Ectodermal cell (in vitro differentiated cells): ENCODE measurements at regions not wholly inside any gene's neighbourhood (a gene's known extent, or its start where the extent isn't known, plus 50 kb on each side); places are given as distances from the start of the nearest gene placed in this dataset.

ENCODE experiments used
- H3K27ac ChIP-seq: 2 replicates; pipeline ENCODE4 v1.7.0; 2013; ENCODE audit warnings: mild to moderate bottlenecking, low read depth, low read length; ENCODE audit not compliant: insufficient read depth, poor library complexity, severe bottlenecking
- H3K27me3 ChIP-seq: 2 replicates; pipeline ENCODE4 v1.7.0; 2013; ENCODE audit warnings: mild to moderate bottlenecking, low read length; ENCODE audit not compliant: insufficient read depth, control insufficient read depth, poor library complexity, severe bottlenecking
- H3K36me3 ChIP-seq: one replicate; pipeline ENCODE4 v1.7.0; 2013; ENCODE audit warnings: low read length; ENCODE audit not compliant: control insufficient read depth, insufficient read depth
- H3K4me1 ChIP-seq: one replicate; pipeline ENCODE4 v1.7.0; 2013; ENCODE audit warnings: low read length; ENCODE audit not compliant: control insufficient read depth, insufficient read depth
- H3K4me3 ChIP-seq: 2 replicates; pipeline ENCODE4 v1.7.0; 2013; ENCODE audit warnings: low read depth, low read length, control low read depth; ENCODE audit not compliant: insufficient read depth
- H3K9me3 ChIP-seq: 2 replicates; pipeline ENCODE4 v1.7.0; 2013; ENCODE audit warnings: mild to moderate bottlenecking, low read length, moderate library complexity; ENCODE audit not compliant: control insufficient read depth
- WGBS, 2 experiments: methylation state at CpG; one replicate each; pipeline ENCODE4 v1.1.7; 2013; ENCODE audit warnings: missing lambda C conversion rate in 2 of 2; 5-methylcytosine and 5-hydroxymethylcytosine counted together

DNA sequence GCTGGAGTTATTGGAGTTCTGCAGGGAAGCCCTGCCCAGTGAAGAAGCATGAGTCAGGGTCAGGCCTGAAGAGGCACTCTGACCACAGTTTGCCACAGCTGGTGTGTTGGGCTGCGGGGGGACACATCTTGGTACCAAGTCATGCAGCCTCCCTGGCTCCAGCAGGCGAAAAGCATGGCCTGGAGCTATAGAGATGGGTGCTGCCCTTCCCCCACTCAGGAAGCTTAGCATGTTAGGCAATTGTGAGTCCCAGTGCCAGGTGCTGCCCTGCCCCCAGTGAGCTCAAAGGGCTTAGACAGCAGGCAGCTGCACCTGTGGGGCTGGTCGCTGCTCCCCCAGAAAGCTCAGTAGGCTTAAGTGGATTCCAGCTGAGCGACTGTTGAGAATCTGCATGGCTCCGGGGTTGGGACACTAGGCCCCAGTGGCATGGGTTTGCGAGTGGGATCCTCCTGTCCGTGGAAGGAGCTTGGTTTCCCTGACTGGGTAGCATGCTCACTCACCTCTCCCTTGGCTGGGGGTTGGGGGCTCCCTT, 755.5 kb downstream of the GLUD2 start:
- Histone ChIP-seq H3K9me3 (no peaks in the 10 kb centered on the region), H3K4me3 (no peak overlapping the region), H3K36me3 (no peaks in the 10 kb centered on the region), H3K27ac (no peak overlapping the region), H3K27me3 (no peaks in the 10 kb centered on the region), H3K4me1 (no peaks in the 10 kb centered on the region)
- 76 to 77% methylated on average over 7 of the region's 7 CpGs for WGBS, 2 experiments

- H3K27me3 ChIP-seq: no peaks in the 10 kb centered on the region
- no peaks in the 10 kb centered on the region for H3K36me3 ChIP-seq
- H3K4me1 ChIP-seq: no peaks in the 10 kb centered on the region
- no peak overlapping the region for H3K4me3 ChIP-seq
- WGBS, 2 experiments: 87 to 93% methylated on average over 2 of the region's 2 CpGs
- no peaks in the 10 kb centered on the region for H3K9me3 ChIP-seq
- H3K27ac ChIP-seq: no peak overlapping the region
These were observed 776.0 kb downstream of the GLUD2 start for GRCh38 chrX:121823406-121823805.

DNA sequence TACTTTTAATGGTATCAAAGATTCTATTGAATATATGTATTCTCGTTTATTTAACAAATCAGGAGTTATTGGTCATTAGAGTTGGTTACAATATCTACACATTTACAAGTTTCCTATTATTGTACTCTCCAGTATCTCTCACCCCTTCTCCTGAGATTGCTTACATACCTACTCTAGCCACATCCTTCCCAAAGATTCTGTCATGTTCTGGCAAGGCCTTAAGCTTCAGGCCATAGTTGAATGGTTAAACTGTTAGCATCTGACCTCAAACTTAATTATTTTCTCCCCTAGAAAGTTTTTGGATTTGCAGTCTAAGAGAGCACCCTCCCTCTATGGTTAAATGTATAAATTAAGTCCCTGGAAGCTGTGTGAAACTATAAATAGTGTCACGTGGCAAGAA, 784.2 kb downstream of the GLUD2 start:
- H3K4me1 ChIP-seq: no peaks in the 10 kb centered on the region
- no peak overlapping the region for H3K4me3 ChIP-seq
- H3K27me3 ChIP-seq: no peaks in the 10 kb centered on the region
- no peak overlapping the region for H3K27ac ChIP-seq
- WGBS, 2 experiments: 100% methylated on average over 1 of the region's 2 CpGs; no CpG with 5 or more reads in 1 of the 2 experiments
- no peaks in the 10 kb centered on the region for H3K36me3 ChIP-seq
- H3K9me3 ChIP-seq: no peaks in the 10 kb centered on the region

GRCh38 chrX:121832446-121832845, 785.0 kb downstream of the GLUD2 start:
- H3K27me3 ChIP-seq: no peaks in the 10 kb centered on the region
- H3K4me1 ChIP-seq: no peaks in the 10 kb centered on the region
- no peak overlapping the region for H3K4me3 ChIP-seq
- 90 to 100% methylated on average over 1 of the region's 1 CpG for WGBS, 2 experiments
- H3K27ac ChIP-seq: no peak overlapping the region
- H3K9me3 ChIP-seq: no peaks in the 10 kb centered on the region
- H3K36me3 ChIP-seq: no peaks in the 10 kb centered on the region

DNA sequence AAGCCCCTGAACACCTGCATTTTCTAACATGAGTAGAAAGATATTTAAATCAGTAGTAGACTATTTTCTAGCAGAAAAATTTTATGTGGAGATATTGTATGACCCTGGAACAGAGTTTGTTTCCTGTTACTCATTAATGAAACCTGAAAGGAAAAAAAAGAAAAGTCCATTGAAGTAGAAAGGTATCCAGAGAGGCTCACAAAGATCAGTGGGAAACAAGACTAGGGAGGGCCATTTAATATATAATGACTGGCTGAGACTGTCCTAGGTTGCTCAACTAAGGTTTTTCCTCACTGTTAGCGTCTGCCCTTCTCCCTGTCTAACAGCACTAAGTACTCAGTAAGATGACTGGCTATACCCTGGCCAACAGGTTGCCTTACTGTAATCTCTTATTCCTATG, 788.6 kb downstream of the GLUD2 start:
- Histone ChIP-seq H3K27ac (no peak overlapping the region), H3K4me3 (no peak overlapping the region)
- 94% methylated on average over 1 of the region's 1 CpG; no CpG with 5 or more reads in 1 of the 2 experiments for WGBS, 2 experiments

GRCh38 chrX:121851033-121851432, 803.6 kb downstream of the GLUD2 start:
- Histone ChIP-seq H3K27me3 (no peaks in the 10 kb centered on the region), H3K36me3 (no peaks in the 10 kb centered on the region), H3K9me3 (no peaks in the 10 kb centered on the region), H3K4me3 (no peak overlapping the region), H3K4me1 (no peaks in the 10 kb centered on the region), H3K27ac (no peak overlapping the region)
- WGBS, 2 experiments: no CpG with 5 or more reads among the region's 2 CpGs

More for the DNA sequence above, 788.6 kb downstream of the GLUD2 start:
- H3K36me3 ChIP-seq: no peaks in the 10 kb centered on the region
- no peaks in the 10 kb centered on the region for H3K9me3 ChIP-seq
- no peaks in the 10 kb centered on the region for H3K27me3 ChIP-seq
- H3K4me1 ChIP-seq: no peaks in the 10 kb centered on the region

- Histone ChIP-seq H3K9me3 (no peaks in the 10 kb centered on the region), H3K4me1 (no peaks in the 10 kb centered on the region), H3K36me3 (no peaks in the 10 kb centered on the region), H3K27me3 (no peaks in the 10 kb centered on the region), H3K27ac (no peak overlapping the region), H3K4me3 (no peak overlapping the region)
- WGBS, 2 experiments: 93 to 97% methylated on average over 27 of the region's 27 CpGs
These were observed 806.6 kb downstream of the GLUD2 start for GRCh38 chrX:121853762-121854613.

GRCh38 chrX:121854614-121854911, 807.2 kb downstream of the GLUD2 start:
- Histone ChIP-seq H3K27me3 (no peaks in the 10 kb centered on the region), H3K27ac (no peak overlapping the region), H3K4me3 (no peak overlapping the region), H3K4me1 (no peaks in the 10 kb centered on the region), H3K9me3 (no peaks in the 10 kb centered on the region), H3K36me3 (no peaks in the 10 kb centered on the region)
- 91 to 93% methylated on average over 5 of the region's 5 CpGs for WGBS, 2 experiments

GRCh38 chrX:121858867-121859647, 811.6 kb downstream of the GLUD2 start:
- Histone ChIP-seq H3K27me3 (no peaks in the 10 kb centered on the region), H3K27ac (no peak overlapping the region), H3K9me3 (no peaks in the 10 kb centered on the region), H3K36me3 (no peaks in the 10 kb centered on the region), H3K4me3 (no peak overlapping the region), H3K4me1 (no peaks in the 10 kb centered on the region)
- 89 to 95% methylated on average over 8 of the region's 8 CpGs for WGBS, 2 experiments

- H3K36me3 ChIP-seq: no peaks in the 10 kb centered on the region
- no peaks in the 10 kb centered on the region for H3K4me1 ChIP-seq
- H3K4me3 ChIP-seq: no peak overlapping the region
- no peak overlapping the region for H3K27ac ChIP-seq
- no peaks in the 10 kb centered on the region for H3K27me3 ChIP-seq
- H3K9me3 ChIP-seq: no peaks in the 10 kb centered on the region
- WGBS, 2 experiments: 73 to 78% methylated on average over 6 to 7 of the region's 7 CpGs
These were observed 816.6 kb downstream of the GLUD2 start for GRCh38 chrX:121863976-121864375.
